Endothelial cell of umbilical vein (primary cell): ENCODE measurements at regions not wholly inside any gene's neighbourhood (a gene's known extent, or its start where the extent isn't known, plus 50 kb on each side); places are given as distances from the start of the nearest gene placed in this dataset.

ENCODE experiments used
- BruUV-seq: library from RNA; stranded (reverse); fragments of 400-500 nt; replicated peaks from 2 replicates; lab custom pipeline; 2021; lab: Mats Ljungman, UMichigan
- CTCF ChIA-PET: fragments of 300-600, 350-600 bp; sonication (Branson Sonifier 250); formaldehyde crosslinking; loops from one replicate; lab custom pipeline; 2021; ENCODE audit warnings: antibody characterized with exemption, inconsistent platforms; lab: Charles Lee
- POLR2A ChIA-PET: fragments of 300-600, 350-600 bp; sonication (Branson Sonifier 250); formaldehyde crosslinking; loops from one replicate; lab custom pipeline; 2021; ENCODE audit warnings: antibody characterized with exemption, inconsistent platforms; lab: Charles Lee
- DNase-seq: peaks from one replicate; pipeline ENCODE4 v3.0.0-alpha.2; 2011; ENCODE audit warnings: low read depth, low spot score
- FAIRE-seq: peaks from 2 replicates; lab custom pipeline; 2011; peaks lifted over from hg19 to GRCh38; lab: Jason Lieb, UNC
- H2AFZ ChIP-seq: 2 replicates; pipeline ENCODE4 v1.6.0; 2012; ENCODE audit warnings: low read depth, low read length, control low read depth, inconsistent platforms
- H3K27ac ChIP-seq: 2 replicates; pipeline ENCODE4 v1.5.1; 2011; ENCODE audit warnings: low read depth, mild to moderate bottlenecking, control low read depth, low read length, moderate library complexity; ENCODE audit not compliant: insufficient read depth
- H3K27me3 ChIP-seq, 2 experiments: 2 replicates each; pipeline versions ENCODE4 v1.6.0 to v1.6.1; 2011; ENCODE audit warnings: low read length in 2 of 2, mixed read lengths in 1 of 2; ENCODE audit not compliant: control insufficient read depth in 2 of 2, insufficient read depth in 2 of 2
- H3K36me3 ChIP-seq, 2 experiments: 2 replicates in 1 of 2; 3 replicates in 1 of 2; pipeline ENCODE4 v1.5.1; 2011; ENCODE audit warnings: low read length in 2 of 2, mild to moderate bottlenecking in 1 of 2, moderate library complexity in 1 of 2; ENCODE audit not compliant: control insufficient read depth in 2 of 2, insufficient read depth in 2 of 2; ENCODE audit errors: extremely low read depth in 1 of 2
- H3K4me1 ChIP-seq: 3 replicates; pipeline ENCODE4 v1.5.1; 2011; ENCODE audit warnings: mild to moderate bottlenecking, low read length; ENCODE audit not compliant: control insufficient read depth, insufficient read depth; ENCODE audit errors: extremely low read depth
- H3K4me2 ChIP-seq: 2 replicates; pipeline ENCODE4 v1.6.1; 2011; ENCODE audit warnings: low read length, control low read depth, mixed read lengths; ENCODE audit not compliant: insufficient read depth
- H3K4me3 ChIP-seq, 3 experiments: fragments of 200-600 bp in 1 of 3; sonication (generic), shearing (Covaris generic) in 1 of 3; replicated peaks in 1 of 3; 2 replicates each; pipeline ENCODE4 v1.5.1; 2011 to 2016; ENCODE audit warnings: control low read depth in 3 of 3, low read length in 3 of 3, mild to moderate bottlenecking in 2 of 3, inconsistent platforms in 1 of 3, low read depth in 1 of 3, moderate library complexity in 1 of 3; ENCODE audit not compliant: insufficient read depth in 1 of 3
- H3K79me2 ChIP-seq: 2 replicates; pipeline ENCODE4 v1.6.0; 2012; ENCODE audit warnings: low read length, inconsistent platforms; ENCODE audit not compliant: control insufficient read depth, insufficient read depth
- H3K9ac ChIP-seq: replicated peaks from 2 replicates; pipeline ENCODE3; 2011; ENCODE audit warnings: low read length, control low read depth; ENCODE audit not compliant: insufficient read depth; ENCODE audit errors: extremely low read depth
- H3K9me1 ChIP-seq: replicated peaks from 3 replicates; pipeline ENCODE4 v1.6.0; 2011; ENCODE audit warnings: mild to moderate bottlenecking, low read length; ENCODE audit not compliant: control insufficient read depth, insufficient read depth; ENCODE audit errors: extremely low read depth
- H3K9me3 ChIP-seq: replicated peaks from 2 replicates; pipeline ENCODE4 v1.5.1; 2012; ENCODE audit warnings: low read length, inconsistent platforms; ENCODE audit not compliant: control insufficient read depth, insufficient read depth
- H4K20me1 ChIP-seq: replicated peaks from 2 replicates; pipeline ENCODE3; 2011; ENCODE audit warnings: mild to moderate bottlenecking, low read length; ENCODE audit not compliant: control insufficient read depth, insufficient read depth; ENCODE audit errors: extremely low read depth
- EZH2 ChIP-seq: IDR thresholded peaks from 2 replicates; pipeline ENCODE4 v1.6.1; 2012; ENCODE audit warnings: borderline replicate concordance, low read depth, mild to moderate bottlenecking, moderate library complexity, low read length, inconsistent platforms; ENCODE audit not compliant: severe bottlenecking
- FOS ChIP-seq: IDR thresholded peaks from 2 replicates; pipeline ENCODE4 v1.6.1; 2011; ENCODE audit warnings: mild to moderate bottlenecking, low read length, moderate library complexity, borderline replicate concordance; ENCODE audit not compliant: insufficient read depth
- GATA2 ChIP-seq: IDR thresholded peaks from 2 replicates; pipeline ENCODE4 v1.7.0; 2011; ENCODE audit warnings: low read depth, mild to moderate bottlenecking, moderate library complexity, mixed read lengths, low read length; ENCODE audit not compliant: insufficient read length, insufficient read depth
- JUN ChIP-seq: IDR thresholded peaks from 2 replicates; pipeline ENCODE4 v1.6.1; 2011; ENCODE audit warnings: borderline replicate concordance, low read depth; ENCODE audit not compliant: insufficient read length, insufficient read depth
- MYC ChIP-seq: IDR thresholded peaks from one replicate; pipeline ENCODE4 v1.6.1; 2011; ENCODE audit warnings: mild to moderate bottlenecking, low read depth, low read length
- POLR2A ChIP-seq: IDR thresholded peaks from 2 replicates; pipeline ENCODE4 v1.6.1; 2012; ENCODE audit warnings: low read depth, mild to moderate bottlenecking, control low read depth, low read length
- POLR2AphosphoS5 ChIP-seq: IDR thresholded peaks from 2 replicates; pipeline ENCODE4 v1.6.1; 2012; ENCODE audit warnings: low read depth, mild to moderate bottlenecking, control low read depth, low read length, moderate library complexity; ENCODE audit not compliant: insufficient read depth
- dilution Hi-C: fragments of 300-500 bp; cut with MboI; formaldehyde crosslinking; loops from one replicate; pipeline ENCODE4 v1.15.0; 2019; ENCODE audit warnings: low sequenced_read_pairs; ENCODE audit not compliant: extremely low pct_ligation_motif_present
- intact Hi-C: fragments of 100-400 bp; cut with micrococcal nuclease; formaldehyde crosslinking; loops from one replicate; pipeline ENCODE4 v1.10.0; 2022
- TF ChIP-seq, protein P1 (sequence below), 2 donors: IDR thresholded peaks; 1 replicate in 1 of 2; 2 replicates in 1 of 2; pipeline ENCODE4 v1.5.1; 2011; ENCODE audit warnings: low read length in 2 of 2, mild to moderate bottlenecking in 2 of 2, moderate library complexity in 2 of 2, control low read depth in 1 of 2, inconsistent platforms in 1 of 2, low read depth in 1 of 2; ENCODE audit not compliant: insufficient read depth in 1 of 2; ENCODE audit errors: extremely low read depth in 1 of 2
- TF ChIP-seq, protein P2 (sequence below): IDR thresholded peaks from 2 replicates; pipeline ENCODE4 v1.6.1; 2011; ENCODE audit not compliant: insufficient read depth, insufficient read length

DNA sequence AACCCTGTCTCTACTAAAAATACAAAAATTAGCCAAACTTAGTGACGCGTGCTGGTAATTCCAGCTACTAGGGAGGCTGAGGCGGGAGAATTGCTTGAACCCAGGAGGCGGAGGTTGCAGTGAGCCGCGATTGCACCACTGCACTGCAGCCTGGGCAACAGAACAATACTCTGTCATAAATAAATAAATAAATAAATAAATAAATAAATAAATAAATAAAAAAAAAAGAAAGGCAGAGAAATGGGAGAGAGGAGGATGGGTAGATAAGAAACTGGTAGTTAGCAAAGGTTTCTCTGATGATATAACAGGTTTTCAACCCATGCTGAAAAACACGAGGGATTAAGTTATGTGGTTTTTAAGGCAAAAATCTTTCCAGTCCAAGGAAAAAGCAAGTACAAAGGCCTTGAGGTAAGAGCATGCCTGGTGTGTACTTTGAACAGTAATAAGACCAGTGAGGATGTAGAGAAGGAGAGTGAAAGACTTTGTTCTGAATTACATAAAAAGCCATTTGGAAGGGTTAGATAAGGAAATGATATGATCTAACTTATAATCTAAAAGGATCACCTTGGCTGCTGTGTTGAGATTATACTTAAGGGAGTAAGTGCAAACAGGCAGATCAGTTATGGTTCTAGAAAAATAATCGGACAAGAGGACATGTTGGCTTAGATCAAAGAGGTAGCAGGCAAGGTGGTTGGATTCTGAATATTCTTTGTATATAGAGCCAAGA is 159.3 kb downstream of the PTH2R start:
- H3K9ac ChIP-seq: no peak overlapping the region
- intact Hi-C loops: no loop called here
- H3K4me1 ChIP-seq: no peaks in the 10 kb centered on the region
- no peak overlapping the region for H3K4me2 ChIP-seq
- H3K9me1 ChIP-seq: no peaks in the 10 kb centered on the region
- no peak overlapping the region for H3K27ac ChIP-seq
- no peak overlapping the region for H2AFZ ChIP-seq
- ChIA-PET POLR2A (no interaction called here), CTCF (no interaction called here)
- no peak for TF ChIP-seq POLR2A
- no peak for TF ChIP-seq FOS
- TF ChIP-seq JUN: no peak
- TF ChIP-seq POLR2AphosphoS5: no peak
- TF ChIP-seq GATA2: no peak
- TF ChIP-seq, protein P1, sequence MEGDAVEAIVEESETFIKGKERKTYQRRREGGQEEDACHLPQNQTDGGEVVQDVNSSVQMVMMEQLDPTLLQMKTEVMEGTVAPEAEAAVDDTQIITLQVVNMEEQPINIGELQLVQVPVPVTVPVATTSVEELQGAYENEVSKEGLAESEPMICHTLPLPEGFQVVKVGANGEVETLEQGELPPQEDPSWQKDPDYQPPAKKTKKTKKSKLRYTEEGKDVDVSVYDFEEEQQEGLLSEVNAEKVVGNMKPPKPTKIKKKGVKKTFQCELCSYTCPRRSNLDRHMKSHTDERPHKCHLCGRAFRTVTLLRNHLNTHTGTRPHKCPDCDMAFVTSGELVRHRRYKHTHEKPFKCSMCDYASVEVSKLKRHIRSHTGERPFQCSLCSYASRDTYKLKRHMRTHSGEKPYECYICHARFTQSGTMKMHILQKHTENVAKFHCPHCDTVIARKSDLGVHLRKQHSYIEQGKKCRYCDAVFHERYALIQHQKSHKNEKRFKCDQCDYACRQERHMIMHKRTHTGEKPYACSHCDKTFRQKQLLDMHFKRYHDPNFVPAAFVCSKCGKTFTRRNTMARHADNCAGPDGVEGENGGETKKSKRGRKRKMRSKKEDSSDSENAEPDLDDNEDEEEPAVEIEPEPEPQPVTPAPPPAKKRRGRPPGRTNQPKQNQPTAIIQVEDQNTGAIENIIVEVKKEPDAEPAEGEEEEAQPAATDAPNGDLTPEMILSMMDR (IDR thresholded peaks at IDR 0.05; ENCODE audit: extremely low read depth in 1 of 2, insufficient read depth in 1 of 2, low read depth in 1 of 2, low read length in 2 of 2): no peak
- TF ChIP-seq MYC: no peak
- TF ChIP-seq, protein P2, sequence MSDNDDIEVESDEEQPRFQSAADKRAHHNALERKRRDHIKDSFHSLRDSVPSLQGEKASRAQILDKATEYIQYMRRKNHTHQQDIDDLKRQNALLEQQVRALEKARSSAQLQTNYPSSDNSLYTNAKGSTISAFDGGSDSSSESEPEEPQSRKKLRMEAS: no peak
- no peak for TF ChIP-seq EZH2
- DNase-seq: no peak
- H3K4me3 ChIP-seq: no peak overlapping the region
- H3K27me3 ChIP-seq: no peaks in the 10 kb centered on the region
- no peak for FAIRE-seq
- H3K9me3 ChIP-seq: no peaks in the 10 kb centered on the region
- dilution Hi-C loops: no loop called here
- no peaks in the 10 kb centered on the region for H3K79me2 ChIP-seq
- H3K36me3 ChIP-seq: no peaks in the 10 kb centered on the region
- BruUV-seq: no TSS peak
- no peaks in the 10 kb centered on the region for H4K20me1 ChIP-seq
